Activated CD4-positive, alpha-beta T cell treated with anti-CD3 and anti-CD28 coated beads, Interleukin-2, amount 50 U/mL, for 1 hour (primary cell): ENCODE measurements at regions not wholly inside any gene's neighbourhood (a gene's known extent, or its start where the extent isn't known, plus 50 kb on each side); places are given as distances from the start of the nearest gene placed in this dataset.

ENCODE experiments used
- DNase-seq: peaks from one replicate; pipeline ENCODE4 v3.0.0-alpha.2; 2020

DNA sequence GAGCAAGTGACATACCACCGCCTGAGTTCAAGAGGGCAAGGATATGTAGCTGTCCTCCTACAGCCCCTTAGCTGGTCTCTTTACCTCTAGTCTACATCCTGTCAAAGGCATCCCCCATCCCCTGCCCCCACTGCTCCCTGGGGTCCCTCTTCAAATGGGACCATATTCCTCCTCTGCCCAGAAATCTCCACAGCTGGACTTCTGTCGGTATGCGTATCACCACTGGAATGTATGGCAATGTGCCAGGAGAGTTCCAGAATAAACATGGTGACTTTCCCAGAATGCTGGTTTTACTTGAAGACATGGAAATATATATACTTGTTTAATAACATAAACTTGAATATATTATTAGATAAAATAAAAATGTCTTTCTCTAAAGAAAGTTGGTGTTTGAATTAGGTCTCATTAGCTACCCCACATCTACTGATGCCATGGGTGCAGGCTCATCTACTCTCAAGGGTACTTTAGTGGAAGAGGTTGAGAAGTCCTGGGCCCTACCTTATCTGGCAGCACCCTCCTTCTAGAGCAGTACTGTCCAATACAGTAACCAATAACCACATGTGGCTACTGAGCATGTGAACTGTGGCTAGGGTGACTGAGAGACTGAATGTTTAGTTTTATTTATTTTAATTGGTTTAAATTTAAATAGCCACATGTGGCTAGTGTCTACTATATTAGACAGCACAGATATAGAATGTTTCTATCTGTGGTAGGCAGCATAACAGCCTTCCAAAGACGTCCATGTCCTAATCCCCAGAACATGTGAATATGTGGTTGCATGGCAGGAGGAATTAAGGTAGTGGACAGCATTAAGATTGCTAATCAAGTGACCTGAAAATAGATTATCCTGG lies 181.7 kb upstream of the SLC30A5 start:
- DNase-seq = no peak

DNA sequence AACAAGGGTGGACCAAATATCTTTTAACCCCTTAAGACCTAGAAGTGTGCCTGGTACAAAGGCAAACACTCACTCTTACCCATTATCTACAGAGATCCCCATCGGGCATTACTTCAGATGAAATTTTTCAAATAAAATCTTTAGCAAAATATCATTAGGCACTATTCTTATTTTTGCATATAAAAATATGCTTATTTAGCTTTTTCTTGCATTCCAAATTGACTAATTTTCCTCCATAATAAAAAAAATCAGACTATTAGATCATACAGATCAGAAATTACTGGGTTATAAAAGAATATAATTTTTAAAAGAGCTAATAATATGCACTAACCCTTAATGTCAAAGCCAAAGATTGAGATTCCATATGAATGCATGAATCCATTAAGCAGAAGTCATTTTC lies 178.7 kb upstream of the SLC30A5 start:
- no peak for DNase-seq

DNA sequence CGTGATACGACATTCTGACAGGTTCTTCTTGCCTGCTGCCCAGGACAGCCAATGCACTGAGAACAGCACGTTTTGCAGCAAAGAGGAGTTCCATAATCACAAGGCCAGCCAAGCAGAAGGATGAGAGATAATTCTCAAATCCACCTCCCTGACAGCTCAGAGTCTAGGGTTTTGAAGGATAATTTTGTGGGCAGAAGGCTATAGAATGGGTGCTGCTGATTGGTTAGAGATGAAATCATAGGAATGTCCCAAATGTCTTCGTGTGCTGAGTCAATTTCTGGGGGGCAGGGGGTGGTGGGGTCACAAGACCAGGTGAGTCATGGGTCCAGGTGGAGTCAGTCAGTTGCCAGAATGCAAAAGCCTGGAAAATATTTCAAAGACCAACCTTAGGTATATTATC lies 175.5 kb upstream of the SLC30A5 start:
- no peak for DNase-seq

DNA sequence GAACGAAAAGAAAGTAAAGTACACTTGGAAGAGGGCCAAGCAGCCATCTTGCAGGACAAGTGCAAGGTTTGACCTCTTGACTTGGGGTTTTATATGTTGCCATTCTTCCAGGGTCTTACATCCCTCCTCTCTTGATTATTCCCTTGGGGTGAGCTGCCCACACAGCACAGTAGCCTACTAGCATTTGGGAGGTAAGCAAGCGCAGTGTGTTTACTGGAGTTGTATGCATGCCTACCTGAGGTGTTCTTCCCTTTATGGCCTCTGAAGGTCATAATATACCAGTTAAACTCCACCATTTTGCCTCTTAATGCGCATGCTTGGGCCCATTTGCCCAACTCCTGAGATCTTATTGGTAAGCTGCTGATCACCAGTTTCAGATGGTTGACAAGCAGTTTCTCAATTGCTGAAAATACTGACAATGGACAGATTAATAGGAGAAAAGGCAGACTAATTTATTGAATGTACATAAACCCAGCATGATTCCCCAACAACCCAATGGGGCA lies 173.8 kb upstream of the SLC30A5 start:
- no peak for DNase-seq

DNA sequence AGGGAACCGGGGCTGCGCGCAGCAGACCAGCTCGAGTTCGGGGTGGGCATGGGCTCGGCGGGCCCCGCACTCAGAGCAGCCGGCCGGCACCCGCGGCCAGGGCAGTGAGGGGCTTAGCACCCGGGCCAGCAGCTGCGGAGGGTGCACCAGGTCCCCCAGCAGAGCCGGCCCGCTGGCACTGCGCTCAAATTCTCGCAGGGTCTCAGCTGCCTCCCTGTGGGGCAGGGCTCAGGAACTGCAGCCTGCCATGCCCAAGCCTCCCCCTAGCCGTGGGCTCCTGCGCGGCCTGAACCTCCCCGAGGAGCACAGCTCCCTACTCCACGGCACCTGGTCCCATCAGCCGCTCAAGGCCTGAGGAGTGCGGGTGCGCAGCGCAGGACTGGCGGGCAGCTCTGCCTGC lies 172.9 kb upstream of the SLC30A5 start:
- no peak for DNase-seq

DNA sequence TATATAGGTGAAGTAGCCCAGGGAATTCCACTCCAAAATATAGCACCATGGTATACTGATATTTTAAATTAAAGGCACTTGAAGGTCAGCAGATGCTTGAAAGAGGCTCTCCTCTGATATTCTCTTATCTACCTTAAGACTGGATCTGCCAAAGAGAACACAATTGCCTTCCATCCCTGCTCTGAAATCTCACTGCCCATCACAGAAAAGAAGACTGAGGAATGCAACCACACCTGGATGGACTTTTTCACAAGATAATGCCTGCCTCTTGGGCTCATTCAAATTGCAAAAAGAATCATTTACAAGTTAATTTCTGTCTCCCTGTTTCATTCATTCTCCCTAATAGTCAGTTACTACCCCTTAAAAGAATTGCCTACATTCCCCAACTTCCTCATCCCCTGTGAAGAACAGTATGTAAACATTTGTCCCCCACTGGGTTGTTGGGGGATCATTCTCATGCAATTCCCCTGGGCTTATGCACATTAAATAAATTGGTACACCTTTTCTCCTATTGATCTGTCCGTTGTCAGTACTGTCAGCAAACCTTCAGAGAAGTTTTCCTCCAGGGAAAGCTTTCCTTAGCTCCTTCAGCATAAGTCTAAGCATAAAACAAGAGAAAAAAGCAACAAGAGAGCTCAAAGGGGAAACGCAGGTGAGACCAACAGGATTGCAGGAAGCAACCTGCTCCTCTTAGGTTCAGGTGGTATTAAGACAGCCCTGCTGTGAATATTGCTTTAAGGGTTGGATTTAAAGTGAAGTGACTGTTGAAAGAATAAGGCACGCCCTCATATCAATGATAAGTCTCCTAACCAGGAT lies 171.4 kb upstream of the SLC30A5 start:
- DNase-seq = no peak

DNA sequence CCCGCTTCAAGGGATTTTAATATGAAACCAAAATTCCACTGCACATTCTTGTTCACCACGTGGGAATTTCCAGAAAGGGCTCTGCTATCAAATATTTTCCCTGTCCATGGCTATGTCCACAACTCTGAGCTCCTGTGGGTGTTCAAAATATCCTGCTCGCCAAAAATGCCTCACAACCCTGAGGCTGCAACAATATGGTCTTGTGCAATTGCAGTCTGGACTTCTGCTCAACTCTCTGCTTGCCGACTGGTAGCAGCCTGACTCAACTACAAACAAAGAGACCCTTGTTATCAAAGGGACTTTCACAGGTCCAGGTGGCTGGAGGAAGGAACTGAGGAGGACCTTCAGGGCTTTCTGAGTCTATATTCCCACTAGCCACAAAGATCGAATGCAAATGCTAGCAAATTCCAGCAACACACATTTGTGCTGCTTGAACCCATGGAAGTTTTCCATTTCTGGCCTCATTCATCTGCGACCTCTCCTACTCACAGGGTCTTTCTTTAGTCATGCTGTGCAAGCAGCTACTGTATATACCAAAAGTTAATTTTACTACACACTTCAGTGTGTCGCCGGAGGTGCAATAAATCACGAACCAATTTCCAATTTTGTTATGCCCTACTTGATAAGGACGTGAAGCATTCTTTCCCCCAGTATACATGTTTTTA lies 169.2 kb upstream of the SLC30A5 start:
- DNase-seq = no peak

DNA sequence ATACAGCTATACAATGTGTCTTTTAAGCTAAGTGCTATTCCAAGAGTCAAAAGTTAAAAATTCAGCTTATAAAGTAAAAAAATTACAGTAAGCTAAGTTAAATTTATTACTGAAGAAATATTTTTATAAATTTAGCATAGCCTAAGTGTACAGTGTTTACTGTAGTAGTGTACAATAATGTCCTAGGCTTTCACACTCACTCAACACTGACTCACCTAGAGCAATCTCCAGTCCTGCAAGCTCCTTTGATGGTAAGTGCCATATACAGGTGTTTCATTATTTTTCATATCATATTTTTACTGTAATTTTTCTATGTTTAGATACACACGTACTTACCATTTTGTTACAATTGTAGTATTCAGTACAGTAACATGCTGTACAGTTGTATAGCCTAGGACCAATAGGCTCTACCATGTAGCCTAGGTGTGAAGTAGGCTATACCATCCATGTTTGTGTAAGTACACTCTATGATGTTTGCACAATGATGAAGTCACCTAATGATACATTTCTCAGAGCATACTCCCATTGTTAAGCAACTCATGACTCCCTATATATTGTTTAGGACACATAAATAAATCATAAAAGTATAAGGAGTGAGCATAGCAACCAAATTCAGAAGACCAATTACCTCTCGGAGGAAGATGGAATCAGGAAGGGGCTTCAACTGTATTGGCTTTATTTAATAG lies 165.1 kb upstream of the SLC30A5 start:
- DNase-seq = no peak

DNA sequence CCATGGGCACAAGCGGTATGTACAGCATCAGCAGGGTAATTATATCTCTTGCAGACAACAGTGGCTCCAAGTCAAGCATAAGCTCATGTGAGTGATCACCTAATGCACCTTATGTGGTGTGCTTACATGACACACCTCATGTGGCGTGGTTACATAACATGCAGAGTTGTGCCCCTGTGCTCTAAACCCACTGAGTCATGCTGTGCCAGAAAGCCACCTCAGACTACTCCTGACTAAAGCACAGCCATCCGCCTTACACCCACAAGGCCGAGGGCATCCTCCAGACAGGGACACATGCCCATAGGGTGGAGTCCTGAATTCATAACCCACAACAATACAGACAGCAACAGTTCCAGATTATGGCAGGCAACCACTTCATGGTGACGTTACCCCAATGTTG lies 163.7 kb upstream of the SLC30A5 start:
- DNase-seq = no peak

DNA sequence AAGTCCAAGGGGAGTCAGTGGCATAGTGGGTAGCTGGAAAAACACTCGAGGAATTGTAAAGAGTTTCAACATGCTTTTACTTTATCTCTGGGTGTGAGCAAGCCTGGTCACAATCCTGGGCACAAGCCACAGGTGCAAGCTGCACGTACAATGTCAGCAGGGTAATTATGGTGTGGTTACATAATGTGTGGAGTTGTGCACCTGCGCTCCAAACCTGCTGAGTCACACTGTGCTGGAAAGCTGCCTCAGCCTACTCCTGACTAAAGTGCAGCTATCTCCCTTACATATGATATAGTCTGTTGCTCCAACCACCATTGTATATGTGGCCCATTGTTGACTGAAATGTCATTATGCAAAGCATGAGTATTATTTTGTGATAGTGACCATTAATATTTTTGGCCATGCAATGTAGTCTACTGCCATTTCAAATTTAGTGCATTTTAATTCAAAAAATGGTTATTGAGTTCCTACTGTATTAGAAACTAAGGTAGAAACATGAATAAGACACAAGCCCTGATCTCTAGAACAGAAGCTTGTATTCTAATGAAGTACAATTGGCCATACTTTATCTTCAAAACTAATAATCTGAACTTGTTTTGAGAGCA lies 160.9 kb upstream of the SLC30A5 start:
- no peak for DNase-seq

DNA sequence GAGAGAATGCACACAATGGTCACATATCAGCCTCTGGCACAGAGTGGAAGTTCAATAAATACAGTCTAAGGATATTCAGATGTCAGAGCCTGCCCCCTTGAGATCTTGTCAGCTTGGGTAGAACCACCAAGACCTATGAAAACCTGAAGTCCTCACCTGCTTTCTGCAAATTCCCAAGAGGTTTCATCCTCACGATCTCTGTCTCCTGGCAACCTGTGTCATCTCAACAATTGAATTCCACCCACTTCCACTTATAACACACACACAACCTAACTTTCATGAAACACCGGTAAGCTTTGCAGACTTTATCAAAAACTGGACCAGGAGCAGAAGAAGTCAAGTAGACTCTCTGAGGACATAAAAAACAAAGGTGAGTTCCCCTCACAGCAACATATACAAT lies 151.6 kb upstream of the SLC30A5 start:
- DNase-seq = no peak

DNA sequence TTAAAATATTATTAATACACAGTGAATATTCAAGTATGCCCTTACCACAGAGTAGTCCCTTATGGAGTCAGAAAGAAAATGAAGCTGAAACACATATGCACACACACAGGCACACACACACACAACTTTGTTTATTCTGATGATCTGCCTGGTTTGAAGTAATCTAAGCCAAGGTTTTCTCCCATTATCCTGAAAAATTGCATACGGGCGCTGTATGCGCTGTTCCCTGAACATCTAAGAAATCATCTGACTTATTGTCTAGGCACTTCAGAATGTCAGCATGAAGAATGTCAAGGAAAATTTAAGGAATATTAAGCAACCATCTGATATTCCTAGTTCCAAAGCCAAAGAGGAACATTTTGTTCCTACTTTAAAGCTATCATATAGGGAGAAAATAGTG lies 147.1 kb upstream of the SLC30A5 start:
- DNase-seq = no peak

DNA sequence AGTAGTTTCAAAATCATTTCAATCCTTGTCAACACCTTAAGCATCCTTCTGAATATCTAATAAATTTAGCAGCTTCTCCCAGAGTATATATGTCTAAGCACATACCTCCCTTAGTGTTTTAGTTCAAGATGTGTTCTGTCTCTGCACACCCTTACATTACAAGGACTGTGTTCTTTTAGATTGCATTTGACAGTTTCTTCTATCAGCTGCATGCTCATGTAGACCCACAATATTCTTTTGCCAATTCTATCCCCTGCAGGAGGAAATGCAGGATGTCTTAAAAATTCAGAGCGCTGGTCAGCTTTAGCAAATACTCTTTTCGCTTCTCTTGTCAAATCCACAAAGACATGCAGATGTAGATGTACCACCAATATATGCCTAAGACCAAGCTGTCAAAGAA lies 145.8 kb upstream of the SLC30A5 start:
- DNase-seq = no peak

DNA sequence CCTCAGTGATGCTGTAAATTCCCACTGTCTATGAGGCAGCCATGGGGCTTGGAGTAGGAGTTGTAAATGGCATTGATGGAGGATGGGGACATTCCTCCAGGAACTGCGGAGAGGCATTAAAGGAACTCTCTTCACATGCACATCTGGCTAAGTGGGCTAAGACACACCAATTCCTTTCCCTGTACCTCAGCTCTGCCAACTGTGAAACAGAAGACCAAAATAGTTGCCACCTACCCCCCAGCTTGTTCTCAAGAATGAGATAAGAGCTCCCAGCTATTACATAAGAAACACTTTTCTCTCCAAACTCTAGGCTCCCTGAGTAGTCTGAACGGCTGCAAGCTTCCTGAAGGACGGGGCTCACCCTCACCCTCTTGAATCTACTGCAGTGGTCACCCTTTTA lies 144.6 kb upstream of the SLC30A5 start:
- no peak for DNase-seq

DNA sequence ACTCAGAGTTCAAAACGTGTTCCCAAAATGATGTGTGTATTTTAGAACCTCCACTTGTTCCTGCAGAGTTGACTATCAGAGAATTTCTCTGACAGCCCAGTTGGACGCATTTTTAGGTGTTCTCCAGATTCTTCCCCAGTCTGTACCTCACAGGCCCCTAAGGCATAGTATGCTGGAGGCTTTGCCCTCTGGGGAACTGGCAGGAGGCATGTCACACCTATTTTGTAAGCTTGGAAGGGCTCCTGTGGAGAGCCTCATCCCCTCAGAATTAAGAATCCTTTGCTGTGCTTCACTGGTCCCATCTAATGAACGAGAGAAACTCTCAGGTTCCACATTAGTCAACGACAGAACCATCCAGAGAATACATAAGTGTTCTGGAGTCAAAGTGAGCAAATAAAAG lies 144.1 kb upstream of the SLC30A5 start:
- DNase-seq = no peak

DNA sequence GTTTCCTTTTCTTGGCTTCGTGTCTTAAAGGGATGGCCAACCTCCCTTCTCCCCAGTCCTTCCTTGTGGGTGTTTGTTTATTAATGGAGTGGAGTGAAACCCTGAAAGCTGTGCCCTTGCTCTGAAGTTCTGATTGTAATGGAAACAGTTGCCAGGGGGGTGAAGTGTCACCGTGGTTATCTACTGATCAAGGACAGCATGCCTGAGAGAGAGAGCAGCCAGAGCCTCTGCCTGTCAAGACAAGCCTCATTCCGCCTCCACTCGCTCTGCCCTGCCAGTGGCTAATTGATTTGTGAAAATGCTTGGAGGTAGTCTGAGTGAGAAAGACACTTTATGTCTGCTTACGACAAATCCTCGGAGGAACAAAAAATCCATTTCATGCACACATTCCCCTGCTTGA lies 143.7 kb upstream of the SLC30A5 start:
- no peak for DNase-seq

DNA sequence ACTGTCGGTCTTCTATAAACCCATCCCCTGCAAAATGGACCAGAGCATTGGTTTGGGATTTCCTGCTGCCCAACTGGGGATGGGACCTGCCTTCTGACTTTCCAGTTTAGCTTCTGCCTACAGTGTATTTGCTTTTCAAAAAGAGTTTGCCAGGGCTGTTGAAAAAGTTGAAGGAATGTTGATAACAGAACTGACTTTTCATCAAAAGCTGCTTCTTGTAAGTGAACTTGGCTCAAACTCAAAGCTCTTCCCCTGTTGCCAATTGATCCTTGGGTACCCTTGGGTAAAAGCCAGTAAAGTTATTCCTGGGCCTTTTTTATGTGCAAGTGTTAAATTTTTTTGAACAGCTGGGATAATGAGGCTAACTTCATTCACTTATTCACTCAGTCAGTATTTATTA lies 142.9 kb upstream of the SLC30A5 start:
- no peak for DNase-seq

DNA sequence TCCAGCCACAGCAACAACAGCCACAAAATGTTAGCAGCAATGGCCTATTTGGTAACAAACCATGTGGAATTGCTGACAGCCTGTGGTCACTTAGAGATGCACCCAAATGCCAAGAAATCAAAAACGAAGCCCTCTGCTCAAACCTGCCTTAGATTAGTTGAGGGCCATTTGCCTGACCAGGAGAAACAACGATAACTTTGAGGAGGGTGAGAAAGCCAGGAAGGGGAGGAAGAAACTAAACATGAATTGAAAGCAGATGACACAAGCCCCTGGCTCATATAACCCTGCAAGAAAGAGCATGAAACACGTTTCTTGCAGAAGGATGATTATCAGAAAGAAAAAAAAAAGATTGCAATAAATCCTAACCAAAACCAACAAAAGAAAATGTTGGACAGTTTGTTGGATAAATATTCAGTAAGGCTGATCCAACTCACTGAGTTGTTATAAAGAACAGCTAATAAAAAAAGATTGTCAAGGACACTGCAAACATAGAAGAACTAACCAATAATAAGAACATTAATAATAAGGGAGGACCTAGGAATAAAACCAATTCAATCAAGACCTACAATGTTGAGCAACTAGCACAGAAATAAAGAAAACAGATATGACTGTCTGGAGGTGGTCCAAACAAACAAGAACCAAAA lies 140.5 kb upstream of the SLC30A5 start:
- no peak for DNase-seq

DNA sequence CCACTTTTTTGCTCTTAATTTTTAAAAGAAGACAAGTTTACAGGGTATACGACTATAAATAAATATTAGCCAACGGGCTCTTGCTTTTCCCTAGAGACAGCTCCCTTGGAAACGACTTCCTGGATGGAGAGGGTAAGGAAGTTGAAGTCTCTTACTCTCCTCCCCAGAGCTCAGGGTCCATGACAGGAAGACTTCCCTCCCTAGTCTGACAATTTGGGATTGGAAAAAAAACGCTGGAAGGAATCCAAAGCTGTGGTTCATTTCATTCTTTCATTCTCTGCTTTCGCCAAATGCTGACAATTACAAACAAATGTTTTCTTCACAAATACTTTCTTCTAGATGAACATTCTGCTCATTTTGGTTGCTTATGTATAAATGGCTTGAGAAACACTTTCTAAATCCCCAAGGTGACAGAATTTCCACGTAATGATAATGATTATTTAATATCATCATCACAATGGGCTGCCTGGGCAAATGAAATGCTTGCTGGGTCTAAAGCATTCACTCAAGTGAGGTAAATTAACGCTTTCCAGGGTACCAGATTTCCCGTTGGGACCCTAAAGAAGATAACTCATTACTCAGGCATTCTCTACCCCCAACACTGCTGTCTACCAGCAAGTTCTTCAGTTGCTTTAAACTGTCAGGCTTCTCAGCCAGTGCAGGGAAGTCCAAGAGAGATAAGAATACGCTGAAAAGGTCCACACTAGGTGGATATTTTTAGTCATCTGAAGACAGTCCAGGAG lies 139.8 kb upstream of the SLC30A5 start:
- no peak for DNase-seq

DNA sequence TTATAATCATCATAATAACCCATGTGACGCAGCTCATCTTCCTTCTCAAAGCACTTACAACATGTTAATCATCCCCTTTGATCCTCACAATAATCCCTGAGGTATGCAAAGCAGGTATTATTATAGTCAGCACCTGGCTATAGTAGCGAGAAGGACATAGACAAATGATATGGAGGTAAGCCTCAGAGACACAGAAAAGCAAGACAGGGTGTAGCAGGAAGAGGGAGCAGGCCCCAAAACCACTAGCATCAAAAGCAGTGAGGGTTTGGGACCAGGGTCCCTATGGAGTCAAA lies 139.2 kb upstream of the SLC30A5 start:
- no peak for DNase-seq

DNA sequence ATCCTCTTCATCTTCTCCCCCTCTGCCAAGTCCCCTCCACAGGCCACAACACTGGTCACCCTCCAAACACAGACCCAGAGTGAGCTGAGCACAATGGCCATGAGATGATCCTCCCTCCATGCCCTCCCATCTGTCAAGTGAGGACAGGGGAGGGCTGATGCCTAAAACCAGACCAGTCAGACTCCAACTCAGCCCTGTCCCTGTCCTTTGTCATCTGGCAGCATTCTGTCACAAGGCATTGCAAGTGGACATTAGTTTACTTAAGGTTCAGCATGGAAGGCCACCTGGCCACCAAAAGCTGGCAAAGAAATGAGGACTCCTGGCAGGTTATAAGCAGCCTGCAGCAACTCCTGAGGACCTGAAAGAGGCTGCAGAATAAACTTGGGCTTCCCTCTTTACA lies 136.2 kb upstream of the SLC30A5 start:
- DNase-seq = no peak

DNA sequence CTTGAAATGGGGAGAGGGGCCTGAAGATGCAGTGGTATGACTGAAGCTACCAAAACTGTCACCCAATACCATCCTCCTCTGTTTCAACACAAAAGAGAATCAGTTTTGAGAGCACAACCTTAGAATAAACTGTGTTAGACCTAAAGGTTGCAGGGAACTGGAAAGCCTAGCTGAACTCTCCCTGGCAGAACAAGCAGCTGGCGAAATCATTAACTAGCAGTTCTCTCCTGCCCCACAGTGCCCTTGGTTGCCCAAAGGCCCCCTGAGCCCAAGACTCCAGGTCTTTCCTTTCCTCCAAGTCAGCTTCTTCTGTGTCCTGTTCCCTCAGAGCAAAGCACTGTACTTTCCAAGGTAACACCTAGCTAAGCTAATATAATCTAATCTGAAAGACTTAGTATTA lies 135.4 kb upstream of the SLC30A5 start:
- DNase-seq = no peak
